Left ventricle myocardium superior (tissue), 1 donor: ENCODE measurements at regions not wholly inside any gene's neighbourhood (a gene's known extent, or its start where the extent isn't known, plus 50 kb on each side); places are given as distances from the start of the nearest gene placed in this dataset.

Experiments
- ATAC-seq: fragments of 200-7000 bp; cut with Tn5 transposase; one replicate; pipeline ENCODE4 v1.9.1; 2020; ENCODE audit warnings: mild to moderate bottlenecking, moderate library complexity
- DNase-seq: peaks from one replicate; pipeline ENCODE4 v3.0.0-alpha.2; 2020
- intact Hi-C: fragments of 100-400 bp; cut with micrococcal nuclease; formaldehyde crosslinking; loops from one replicate; pipeline ENCODE4 v1.11.0; 2022
- donor health status: DM: no; HTN: yes; CAD: no; lungs with severe emphysema.

DNA sequence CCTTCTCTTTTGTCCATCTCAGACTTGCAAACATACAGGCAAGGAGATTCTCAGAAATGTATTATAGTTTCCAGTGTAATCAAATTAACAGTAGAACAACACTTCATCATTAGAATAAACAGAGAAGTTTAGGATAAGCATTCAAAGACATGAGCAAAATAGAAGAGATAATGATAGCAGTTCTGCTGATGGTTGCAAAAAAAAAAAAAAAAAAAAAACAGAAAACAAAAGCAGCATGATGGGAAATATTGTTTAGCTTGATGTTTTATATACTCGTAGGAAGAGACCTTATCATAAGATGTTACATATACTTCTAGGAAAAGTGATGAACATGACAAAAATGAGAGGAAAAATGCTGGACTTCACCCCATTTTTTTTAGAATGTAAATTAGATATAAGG is 1356.2 kb downstream of the MAT2B start:
- no peak for ATAC-seq
- DNase-seq, result no peak
- intact Hi-C loops, result no loop called here

DNA sequence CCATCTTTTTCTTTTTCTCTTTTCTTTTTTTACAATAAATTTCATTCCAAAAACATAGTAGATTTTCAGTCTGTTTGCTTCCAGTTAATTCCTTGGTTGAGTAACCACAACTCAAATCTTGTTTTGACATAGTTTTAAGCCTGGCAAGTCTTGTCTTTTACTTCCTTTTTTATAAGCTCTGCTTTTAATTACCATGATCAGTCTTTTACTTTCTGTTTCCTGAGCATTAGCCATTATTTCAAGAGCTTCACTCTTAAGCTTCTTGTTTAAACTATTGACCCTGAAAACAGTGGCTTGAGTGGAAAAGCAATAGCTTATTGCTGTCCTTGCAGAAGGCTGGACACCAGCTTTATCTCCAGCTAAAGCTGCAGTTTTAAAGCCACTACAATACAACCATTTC is 1363.3 kb downstream of the MAT2B start:
- intact Hi-C loops, result no loop called here
- ATAC-seq, result no peak
- no peak for DNase-seq

DNA sequence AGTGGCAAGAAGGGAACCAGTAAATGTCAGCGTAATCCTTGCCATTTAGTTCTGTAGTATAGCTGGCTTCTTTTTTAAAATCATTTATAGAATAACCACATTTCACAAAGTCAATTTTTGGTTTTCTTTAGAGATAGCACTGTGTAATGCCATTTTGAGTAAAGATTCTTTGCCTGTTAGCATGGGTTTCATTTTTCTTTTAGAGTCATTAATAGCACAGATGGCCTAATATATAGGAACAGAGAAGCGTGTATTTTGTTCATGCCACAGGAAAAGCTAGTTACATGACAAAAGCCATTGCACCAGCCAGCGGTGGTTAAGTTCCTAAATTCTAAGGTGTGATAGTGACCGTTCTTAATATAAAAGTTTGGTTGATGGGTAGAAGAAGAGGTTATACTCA is 1363.9 kb downstream of the MAT2B start:
- intact Hi-C loops, result no loop called here
- DNase-seq (no peak), ATAC-seq (no peak)

DNA sequence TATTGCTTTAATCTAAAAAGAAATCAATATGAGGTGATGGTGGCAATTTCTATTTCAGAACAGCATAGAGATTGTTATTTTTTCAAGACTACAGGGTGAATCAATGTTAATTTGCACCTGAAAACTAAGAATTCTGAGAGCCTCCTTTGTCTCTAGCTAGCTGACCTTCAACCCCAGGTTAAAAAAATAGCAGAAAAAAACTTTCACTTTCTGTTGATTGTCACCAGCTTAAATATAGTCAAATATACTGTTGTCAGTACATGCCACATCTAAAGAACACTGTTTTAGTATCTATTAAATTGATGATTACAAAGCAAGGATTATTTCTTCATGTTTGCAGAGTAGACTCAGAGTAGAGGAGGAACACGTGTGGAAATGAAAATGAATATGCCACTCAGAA is 1371.4 kb downstream of the MAT2B start:
- DNase-seq (no peak), ATAC-seq (no peak)

DNA sequence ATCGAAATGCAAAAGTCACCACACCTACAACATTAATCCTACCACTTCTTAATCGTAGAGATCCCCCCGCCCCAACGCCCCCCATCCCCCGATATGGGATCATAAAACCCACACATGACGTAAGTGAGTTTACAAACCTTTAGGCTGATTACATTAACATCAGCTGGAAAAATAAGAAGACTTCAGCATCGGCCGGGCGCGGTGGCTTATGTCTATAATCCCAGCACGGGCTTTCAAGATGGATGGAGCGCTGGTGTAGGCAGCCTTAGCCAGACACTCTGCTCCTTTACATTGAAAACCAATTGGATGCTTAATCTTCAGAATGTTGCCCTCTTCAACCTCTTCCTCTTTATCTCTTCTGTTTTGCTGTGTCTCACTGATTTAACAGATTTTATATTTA is 1376.0 kb downstream of the MAT2B start:
- DNase-seq (no peak), ATAC-seq (no peak)
- intact Hi-C loops, result no loop called here

More for the DNA sequence above, 1371.4 kb downstream of the MAT2B start:
- intact Hi-C loops, result no loop called here

DNA sequence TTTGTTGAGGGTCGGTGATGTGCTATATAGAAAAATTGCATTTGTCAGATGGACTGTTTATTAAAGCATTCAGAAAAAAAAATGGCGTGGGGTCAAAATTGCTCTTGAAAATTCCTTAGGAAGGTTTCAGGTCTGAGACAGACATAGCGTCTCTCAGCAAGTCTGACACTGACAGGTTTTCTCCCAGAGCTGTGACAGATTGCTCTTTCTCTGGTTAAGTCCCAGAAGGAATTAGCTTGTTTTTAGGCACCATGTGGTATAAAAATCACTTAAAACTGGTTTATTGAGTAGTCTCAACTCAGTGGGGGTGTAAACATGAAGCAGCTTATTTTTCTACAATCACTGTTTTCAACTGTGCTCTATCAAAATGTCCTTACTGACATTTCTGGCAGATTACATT is 1379.8 kb downstream of the MAT2B start:
- intact Hi-C loops, result no loop called here
- no peak for DNase-seq
- no peak for ATAC-seq

DNA sequence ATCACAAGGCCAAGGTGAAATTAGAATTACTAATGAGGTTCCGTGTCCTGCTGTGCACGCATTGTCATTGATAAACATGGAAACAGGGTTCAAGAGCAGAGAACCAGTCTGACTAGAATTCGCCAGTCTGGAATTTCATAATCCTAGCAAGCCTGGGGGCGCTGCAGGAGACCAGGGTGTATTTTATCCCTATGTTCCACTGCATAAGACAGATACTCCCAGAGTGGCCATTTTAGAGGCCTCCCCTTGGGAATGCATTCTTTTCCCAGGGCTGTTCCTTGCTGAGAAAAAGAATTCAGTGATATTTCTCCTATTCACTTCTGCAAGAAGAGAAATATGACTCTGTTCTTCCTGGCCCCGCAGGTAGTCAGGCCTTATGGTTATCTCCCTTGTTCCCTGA is 1387.7 kb downstream of the MAT2B start:
- no peak for DNase-seq
- no peak for ATAC-seq
- intact Hi-C loops, result no loop called here

DNA sequence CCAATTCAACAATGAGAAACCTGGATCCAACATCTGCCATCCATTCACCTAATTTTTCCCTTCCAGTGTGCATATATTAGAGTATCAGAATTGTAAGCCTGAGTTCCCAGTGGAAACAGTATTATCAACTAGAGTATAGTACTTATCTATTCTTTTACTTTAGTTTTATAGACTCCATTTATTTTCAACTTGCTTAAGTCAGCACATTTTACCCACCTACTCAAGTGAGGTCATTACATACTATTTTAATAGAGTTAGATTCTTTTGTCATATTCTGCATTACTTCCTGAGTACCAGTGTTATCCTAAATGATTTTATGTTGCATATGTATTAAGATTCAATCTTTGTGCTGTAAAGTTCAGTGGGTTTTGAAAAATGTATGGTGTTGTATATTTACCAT is 1393.3 kb downstream of the MAT2B start:
- intact Hi-C loops, result no loop called here
- no peak for ATAC-seq
- DNase-seq, result no peak

DNA sequence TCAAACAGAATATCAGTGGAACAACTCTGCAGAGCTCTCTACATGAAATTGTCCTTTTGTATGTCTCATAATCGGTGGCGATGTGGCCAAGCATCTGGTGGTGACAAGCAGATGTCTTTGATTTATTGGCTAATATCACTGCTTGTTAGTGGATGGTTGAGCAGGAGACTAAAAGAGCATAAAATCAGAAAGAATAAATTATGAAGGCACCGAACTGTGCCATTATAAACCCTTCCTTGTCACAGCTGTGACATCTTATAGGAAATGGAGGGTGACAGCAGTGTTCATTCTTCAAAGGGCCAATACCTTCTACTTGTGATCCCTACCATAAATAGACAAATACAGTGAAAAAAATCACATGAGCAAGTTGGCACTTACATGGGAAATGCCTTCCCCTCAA is 1404.3 kb downstream of the MAT2B start:
- intact Hi-C loops, result no loop called here
- DNase-seq (no peak), ATAC-seq (no peak)

DNA sequence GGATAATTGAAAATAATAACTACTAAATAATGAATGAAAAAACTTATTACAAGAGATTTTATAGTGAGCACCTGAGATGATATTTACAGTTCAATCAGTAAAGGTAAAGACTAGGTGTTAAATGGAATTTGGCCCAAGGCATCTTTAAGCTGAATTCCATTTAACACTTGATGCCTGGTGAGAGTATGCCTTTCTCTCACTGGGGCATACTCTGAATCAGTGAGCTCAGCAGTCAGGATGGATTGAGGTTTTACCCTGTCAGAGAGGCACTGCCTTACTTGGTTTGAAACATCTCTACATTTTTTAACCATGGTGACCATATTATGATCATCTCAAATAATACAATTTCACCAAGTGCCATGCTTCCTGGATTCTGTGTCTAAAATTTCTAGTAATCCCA is 1416.3 kb downstream of the MAT2B start:
- DNase-seq (no peak), ATAC-seq (no peak)
- intact Hi-C loops, result no loop called here

DNA sequence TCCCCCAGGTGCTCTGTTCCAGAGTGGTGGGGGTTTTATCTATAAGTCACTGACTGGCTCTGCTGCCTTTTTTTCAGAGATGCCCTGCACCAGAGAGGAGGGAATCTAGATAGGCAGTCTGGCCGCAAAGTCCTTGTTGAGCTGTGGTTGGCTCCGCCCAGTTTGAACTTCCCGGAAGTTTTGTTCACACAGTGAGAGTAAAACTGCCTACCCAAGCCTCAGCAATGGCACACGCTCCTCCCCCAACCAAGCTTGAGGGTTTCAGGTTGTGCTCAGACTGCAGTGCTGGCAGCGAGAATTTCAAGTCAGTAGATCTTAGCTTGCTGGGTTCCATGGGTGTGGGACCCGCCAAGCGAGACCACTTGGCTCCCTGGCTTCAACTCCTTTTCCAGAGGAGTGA is 1428.6 kb downstream of the MAT2B start:
- DNase-seq, result no peak
- intact Hi-C loops, result no loop called here
- ATAC-seq, result no peak

DNA sequence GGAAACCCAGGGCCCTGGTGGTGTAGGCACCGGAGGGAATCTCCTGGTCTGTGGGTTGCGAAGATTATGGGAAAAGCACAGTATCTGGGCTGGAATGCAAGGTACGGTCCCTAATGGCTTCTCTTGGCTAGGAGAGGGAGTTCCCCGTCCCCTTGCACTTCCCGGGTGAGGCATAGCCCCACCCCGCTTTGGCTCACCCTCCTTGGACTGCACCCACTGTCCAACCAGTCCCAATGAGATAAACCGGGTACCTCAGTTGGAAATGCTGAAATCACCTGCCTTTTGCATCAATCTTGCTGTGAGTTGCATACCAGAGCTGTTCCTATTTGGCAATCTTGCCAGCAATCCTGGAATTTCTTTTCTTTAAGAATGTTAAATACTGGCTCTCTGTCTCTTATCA is 1429.1 kb downstream of the MAT2B start:
- DNase-seq (no peak), ATAC-seq (no peak)
- intact Hi-C loops, result no loop called here

DNA sequence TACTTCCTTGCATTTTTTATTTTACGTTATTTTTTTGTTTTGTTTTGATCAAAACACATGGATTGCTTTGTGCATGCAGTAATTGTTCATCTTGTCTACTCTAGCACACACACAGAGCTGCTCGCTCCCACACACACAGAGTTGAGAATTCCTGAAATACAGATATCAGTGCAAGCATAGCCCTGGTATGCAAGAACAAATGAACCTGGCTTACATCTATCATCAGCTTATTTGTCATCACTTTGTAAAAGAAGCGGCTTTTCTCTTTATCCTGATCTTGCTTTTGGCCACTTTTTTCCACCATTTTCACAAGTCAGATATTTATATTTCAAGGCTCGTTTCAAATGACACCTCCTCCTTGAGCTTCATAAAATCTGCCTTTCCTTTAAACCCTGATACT is 1435.7 kb downstream of the MAT2B start:
- intact Hi-C loops, result no loop called here
- DNase-seq (no peak), ATAC-seq (no peak)

DNA sequence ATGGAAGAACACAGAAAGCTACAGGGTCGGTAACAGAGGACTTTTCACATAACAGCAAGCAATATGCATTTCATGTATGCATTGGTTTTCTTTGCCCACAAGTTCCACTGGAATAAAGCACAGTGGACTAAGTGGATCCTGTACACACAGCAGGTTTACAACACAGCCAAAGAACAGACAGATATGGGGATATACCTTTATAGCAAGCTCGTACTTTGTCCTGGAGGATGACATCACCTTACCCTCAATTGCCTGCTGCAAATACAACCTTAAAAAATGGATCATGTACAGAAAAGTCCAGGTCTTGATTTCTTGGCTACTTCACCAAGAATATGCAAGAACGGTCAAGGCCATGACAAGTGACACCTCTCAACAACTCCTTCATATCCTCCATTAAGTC is 1445.5 kb downstream of the MAT2B start:
- DNase-seq (no peak), ATAC-seq (no peak)
- intact Hi-C loops, result no loop called here

DNA sequence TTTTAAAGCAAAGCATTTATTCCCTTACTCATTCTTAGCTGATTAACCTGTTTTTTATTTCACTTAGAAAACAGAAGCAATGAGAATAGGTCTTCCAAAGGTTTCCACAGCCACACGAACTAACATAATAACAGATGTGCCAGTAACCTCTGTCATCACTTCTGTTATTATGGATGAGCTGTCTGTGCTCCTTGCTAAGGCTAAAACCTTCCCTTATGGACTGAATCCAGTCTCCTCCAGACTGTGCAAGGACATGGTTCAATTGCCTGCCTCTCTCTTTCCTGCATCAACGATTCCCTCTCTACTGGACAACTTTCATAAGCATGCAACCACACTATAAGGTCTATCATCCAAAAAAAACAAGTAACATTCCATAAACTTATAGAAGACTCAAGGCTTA is 1446.2 kb downstream of the MAT2B start:
- intact Hi-C loops, result no loop called here
- DNase-seq (no peak), ATAC-seq (no peak)

DNA sequence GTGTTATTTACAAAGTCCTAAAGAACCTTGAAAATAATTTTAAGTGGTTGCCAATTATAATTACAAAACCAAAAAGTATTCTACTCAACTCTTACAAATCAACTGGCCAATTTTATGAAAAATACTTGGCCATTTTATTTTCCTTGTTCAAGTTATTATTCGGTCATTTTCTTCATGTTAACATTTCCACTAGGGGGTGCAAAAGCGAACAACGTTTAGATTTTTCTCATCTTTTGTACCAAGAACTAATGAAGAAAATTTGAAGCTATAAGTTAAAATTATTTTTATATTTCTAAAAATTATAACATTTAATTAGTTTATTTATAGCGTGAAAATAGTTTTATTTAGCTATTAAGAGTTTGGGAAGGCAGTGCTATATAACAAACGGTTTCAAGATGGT is 1453.3 kb downstream of the MAT2B start:
- intact Hi-C loops, result no loop called here
- DNase-seq, result no peak
- ATAC-seq, result no peak

DNA sequence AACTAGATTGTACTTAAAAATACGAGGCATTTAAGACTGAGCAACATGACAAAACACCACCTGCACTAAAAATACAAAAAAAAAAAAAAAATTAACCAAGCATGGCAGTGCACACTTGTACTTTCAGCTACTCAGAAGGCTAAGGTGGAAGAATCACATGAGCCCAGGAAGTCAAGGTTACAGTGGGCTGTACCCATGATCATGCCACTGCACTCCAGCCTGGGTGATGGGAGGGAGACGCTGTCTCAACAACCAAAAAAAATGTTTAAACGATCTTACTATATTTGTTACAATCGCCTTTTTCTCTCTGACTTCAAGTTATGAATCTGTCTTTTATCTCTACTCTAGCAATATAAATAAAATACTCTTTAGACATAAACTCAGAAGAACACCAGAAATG is 1454.3 kb downstream of the MAT2B start:
- ATAC-seq, result no peak
- intact Hi-C loops, result no loop called here
- DNase-seq, result no peak

DNA sequence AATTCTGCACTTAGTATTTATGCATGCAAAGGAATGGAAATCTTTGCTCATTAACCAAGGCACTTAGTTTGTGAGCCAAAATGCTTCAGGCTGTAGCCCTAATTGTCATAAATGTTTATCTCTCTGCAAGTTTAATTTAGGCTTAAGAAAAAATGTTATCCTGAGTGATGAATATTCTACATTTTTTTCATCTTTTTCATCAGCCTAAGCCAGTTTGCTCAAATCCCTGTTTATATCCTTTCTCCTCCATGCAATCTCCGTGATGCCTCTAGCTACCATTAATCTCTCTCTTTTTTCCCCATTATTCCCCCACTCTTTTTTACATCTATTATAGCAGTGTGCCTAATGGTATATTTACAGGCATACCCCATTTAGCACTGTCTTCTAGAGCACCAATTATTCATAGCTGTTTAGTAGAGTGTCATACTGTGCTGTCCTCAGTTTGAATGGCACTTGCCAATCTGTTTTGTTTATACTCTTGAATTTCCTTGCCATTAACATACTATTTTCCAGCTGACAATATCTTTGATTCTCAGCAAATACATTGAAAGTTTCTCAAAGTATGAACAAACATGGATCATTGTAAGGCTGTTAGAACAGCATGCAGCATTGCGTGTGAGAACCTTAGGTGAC is 1457.0 kb downstream of the MAT2B start:
- intact Hi-C loops, result no loop called here
- no peak for ATAC-seq
- no peak for DNase-seq

DNA sequence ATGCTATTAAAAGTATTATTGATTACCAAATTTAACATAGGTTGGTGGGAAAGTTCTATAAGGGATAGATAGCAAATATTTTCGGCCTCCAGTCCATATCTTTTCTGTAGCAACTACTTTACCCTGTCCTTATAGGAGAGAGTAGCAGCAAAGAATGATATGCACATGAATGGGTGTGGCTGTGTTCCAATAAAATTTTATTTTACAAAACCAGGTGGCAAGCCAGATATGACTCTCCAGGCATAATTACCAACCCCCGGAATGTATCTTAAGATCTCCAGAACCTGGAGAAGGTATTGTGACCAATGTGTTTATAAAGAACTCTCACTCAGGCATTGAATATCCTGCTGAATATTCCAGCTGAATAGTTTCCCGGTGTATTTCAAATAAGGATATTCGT is 1461.2 kb downstream of the MAT2B start:
- intact Hi-C loops, result no loop called here
- ATAC-seq (no peak), DNase-seq (no peak)

DNA sequence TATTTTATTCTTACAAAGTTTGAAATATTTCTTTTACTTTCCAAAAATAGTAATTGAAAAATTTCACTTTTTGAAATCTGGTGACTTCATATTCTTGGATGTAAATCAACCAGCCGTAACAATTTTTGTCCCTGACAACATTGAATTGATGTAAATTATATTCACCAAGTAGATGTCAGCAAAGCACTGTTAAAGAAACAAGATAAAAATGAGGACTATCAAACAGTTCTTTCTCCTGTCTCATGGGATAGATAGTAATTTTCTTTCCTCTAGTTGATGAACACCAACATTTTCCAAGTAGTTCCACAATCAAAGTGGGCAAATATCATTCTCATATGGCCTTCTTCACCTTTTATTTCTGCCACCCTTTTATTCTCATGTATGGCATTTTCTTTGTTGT is 1461.9 kb downstream of the MAT2B start:
- no peak for DNase-seq
- no peak for ATAC-seq
- intact Hi-C loops, result no loop called here

DNA sequence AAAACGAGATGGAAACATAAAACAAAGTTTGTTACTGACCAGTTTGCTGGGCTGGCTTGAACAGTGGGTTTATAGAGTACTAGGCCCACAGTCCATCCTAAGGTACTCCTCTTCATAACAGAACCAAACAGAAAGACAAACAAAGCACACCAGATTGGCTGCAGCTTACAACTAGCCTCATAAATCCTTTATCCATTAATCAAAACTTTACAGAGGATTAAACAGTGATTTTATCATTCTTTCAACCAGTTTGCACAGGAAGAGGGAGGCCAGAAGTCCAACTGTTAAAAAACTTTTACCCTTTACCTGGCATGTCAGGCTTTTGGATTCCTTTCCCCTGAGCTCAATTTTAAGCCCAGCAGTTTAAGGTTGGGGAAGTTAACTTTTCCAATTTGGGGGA is 1467.6 kb downstream of the MAT2B start:
- ATAC-seq (no peak), DNase-seq (no peak)
- intact Hi-C loops, result no loop called here

DNA sequence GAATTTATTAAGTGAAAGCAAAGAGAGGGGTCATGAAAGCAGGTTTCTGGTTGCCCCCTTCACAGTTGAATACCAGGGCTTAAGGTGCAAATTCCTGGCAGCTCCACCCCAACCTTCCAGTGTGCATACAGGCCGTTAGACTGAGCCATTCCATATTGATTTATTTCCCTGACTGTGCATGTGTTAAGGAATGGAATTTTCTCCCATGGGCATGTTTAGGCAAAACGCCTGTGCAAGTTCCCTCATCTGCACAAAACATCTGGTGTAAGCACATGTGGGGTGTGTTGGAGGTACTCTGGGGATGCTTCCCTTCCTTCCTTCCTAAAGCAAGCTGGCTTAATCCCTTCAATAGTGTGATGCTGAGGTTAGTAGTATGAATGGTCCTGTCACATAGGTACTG is 1470.6 kb downstream of the MAT2B start:
- ATAC-seq (no peak), DNase-seq (no peak)
- intact Hi-C loops, result no loop called here
